HEK293T (cell line): ENCODE measurements at regions not wholly inside any gene's neighbourhood (a gene's known extent, or its start where the extent isn't known, plus 50 kb on each side); places are given as distances from the start of the nearest gene placed in this dataset.

ENCODE experiments used
- BHLHE40 ChIP-seq: fragments of 450-650 bp; IDR thresholded peaks from 2 replicates; pipeline ENCODE4 v1.6.1; 2016; ENCODE audit warnings: mild to moderate bottlenecking, moderate library complexity, borderline replicate concordance
- ELF4 ChIP-seq: fragments of 450-650 bp; IDR thresholded peaks from 2 replicates; pipeline ENCODE4 v1.6.1; 2017; ENCODE audit warnings: antibody characterized with exemption
- FOXA1 ChIP-seq: fragments of 450-650 bp; IDR thresholded peaks from 2 replicates; pipeline ENCODE4 v1.6.1; 2016; ENCODE audit warnings: mild to moderate bottlenecking
- FOXK2 ChIP-seq: fragments of 450-650 bp; IDR thresholded peaks from 2 replicates; pipeline ENCODE4 v1.6.1; 2016; ENCODE audit warnings: mild to moderate bottlenecking
- HDGF ChIP-seq: fragments of 450-650 bp; IDR thresholded peaks from 2 replicates; pipeline ENCODE4 v1.6.1; 2017; ENCODE audit warnings: antibody characterized with exemption, borderline replicate concordance
- LEF1 ChIP-seq: fragments of 450-650 bp; IDR thresholded peaks from 2 replicates; pipeline ENCODE4 v1.6.1; 2017; ENCODE audit warnings: mild to moderate bottlenecking, borderline replicate concordance
- NFRKB ChIP-seq: fragments of 450-650 bp; IDR thresholded peaks from 2 replicates; pipeline ENCODE4 v1.6.1; 2016; ENCODE audit warnings: mild to moderate bottlenecking, moderate library complexity
- PKNOX1 ChIP-seq: fragments of 450-650 bp; IDR thresholded peaks from 2 replicates; pipeline ENCODE4 v1.6.1; 2016
- SP1 ChIP-seq: fragments of 450-650 bp; IDR thresholded peaks from 2 replicates; pipeline ENCODE4 v1.6.1; 2017
- SUZ12 ChIP-seq: fragments of 450-650 bp; IDR thresholded peaks from 2 replicates; pipeline ENCODE4 v1.6.1; 2016; ENCODE audit warnings: mild to moderate bottlenecking

- TF ChIP-seq SP1 (no peak), SUZ12 (no peak), PKNOX1 (no peak), ELF4 (no peak), BHLHE40 (no peak), FOXK2 (no peak), FOXA1 (no peak), HDGF (no peak), NFRKB (no peak), LEF1 (no peak)
Measured at GRCh38 chr22:48672387-48672786, 1155.3 kb downstream of the BRD1 start.
